Gastrocnemius medialis (tissue), 4 donors: ENCODE measurements at regions not wholly inside any gene's neighbourhood (a gene's known extent, or its start where the extent isn't known, plus 50 kb on each side); places are given as distances from the start of the nearest gene placed in this dataset.

Experiments used
- ATAC-seq, 2 donors: fragments of 150-250 bp; one replicate each; pipeline ENCODE4 v1.9.1; 2016
- DNase-seq, 2 donors: peaks; one replicate each; pipeline ENCODE4 v3.0.0-alpha.2; 2019
- H3K27ac ChIP-seq, 4 donors: fragments of 200-600 bp; sonication (generic); 1 replicate in 1 of 4; 2 replicates in 3 of 4; pipeline ENCODE4 v1.5.1; 2016 to 2018; ENCODE audit warnings: mild to moderate bottlenecking in 2 of 4, moderate library complexity in 1 of 4
- H3K27me3 ChIP-seq, 3 donors: fragments of 200-600 bp; sonication (generic) in 2 of 3; 1 replicate in 1 of 3; 2 replicates in 2 of 3; pipeline versions ENCODE4 v1.5.1 to v1.6.0; 2016 to 2019; ENCODE audit warnings: mild to moderate bottlenecking in 1 of 3, moderate library complexity in 1 of 3
- H3K36me3 ChIP-seq, 2 donors: fragments of 200-600 bp; sonication (generic) in 1 of 2; one replicate each; pipeline ENCODE4 v1.5.1; 2017 to 2018
- H3K4me1 ChIP-seq, 2 donors: fragments of 200-600 bp; sonication (generic) in 1 of 2; one replicate each; pipeline ENCODE4 v1.5.1; 2016 to 2017; ENCODE audit warnings: mild to moderate bottlenecking in 2 of 2
- H3K4me3 ChIP-seq, 4 donors: fragments of 200-600 bp; sonication (generic) in 3 of 4; 1 replicate in 1 of 4; 2 replicates in 3 of 4; pipeline ENCODE4 v1.5.1; 2016 to 2019; ENCODE audit warnings: mild to moderate bottlenecking in 2 of 4
- H3K9me3 ChIP-seq, 3 donors: fragments of 200-600 bp; sonication (generic) in 2 of 3; 1 replicate in 1 of 3; 2 replicates in 2 of 3; pipeline ENCODE4 v1.5.1; 2016 to 2019
- POLR2A ChIP-seq, 2 donors: fragments of 450-650 bp; IDR thresholded peaks; one replicate each; pipeline ENCODE4 v1.6.1; 2017; ENCODE audit warnings: antibody characterized with exemption in 2 of 2, mild to moderate bottlenecking in 2 of 2, moderate library complexity in 2 of 2
- in situ Hi-C, 4 donors: fragments of 200-750 bp; cut with MboI; loops; one replicate each; pipeline versions ENCODE4 v1.15.0 to v1.8.0; 2017; ENCODE audit warnings: low sequenced_read_pairs in 4 of 4
- intact Hi-C: fragments of 100-400 bp; cut with DNase I; formaldehyde crosslinking; loops from one replicate; pipeline ENCODE4 v1.15.1; 2023; ENCODE audit warnings: low total_unique reads
- TF ChIP-seq, protein P1 (sequence below), 5 experiments: fragments of 450-650 bp in 3 of 5; fragments of 200-600 bp in 2 of 5; sonication (generic) in 2 of 5; IDR thresholded peaks in 4 of 5; conservative IDR thresholded peaks in 1 of 5; 1 replicate in 4 of 5; 2 replicates in 1 of 5; pipeline ENCODE4 v1.5.1; 2016 to 2019; ENCODE audit warnings: antibody characterized with exemption in 5 of 5, mild to moderate bottlenecking in 3 of 5, moderate library complexity in 3 of 5

DNA sequence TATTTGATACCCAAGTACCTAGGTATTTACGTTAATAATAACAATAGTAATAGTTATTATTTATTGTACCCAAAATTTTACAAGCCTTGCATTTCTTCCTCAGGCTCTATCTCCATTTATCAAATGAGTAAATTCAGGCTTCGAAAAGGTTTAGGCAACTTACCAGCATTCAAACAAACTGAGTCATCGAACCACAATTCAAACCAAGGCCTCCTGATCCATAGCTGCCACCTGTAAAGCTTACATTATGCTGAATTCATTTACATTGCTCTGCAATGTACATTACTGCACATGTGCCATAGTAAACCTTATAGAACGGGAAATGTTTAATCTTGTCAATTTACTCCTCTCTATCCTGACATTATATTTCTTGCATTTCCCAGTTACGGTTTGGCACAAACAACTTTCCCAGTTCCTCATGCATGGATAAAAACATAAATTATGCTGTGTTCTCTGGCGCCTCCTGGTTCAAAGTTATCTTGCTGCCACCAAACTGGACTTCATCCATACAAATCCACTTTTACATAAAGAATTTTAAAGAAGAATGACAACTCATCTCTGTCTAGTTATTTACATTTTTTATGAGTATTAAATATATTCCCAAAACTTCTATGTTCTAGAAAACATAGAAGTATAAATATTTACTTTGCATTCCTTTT is 360.6 kb upstream of the SOX9 start:
- in situ Hi-C loops: no loop called here
- TF ChIP-seq POLR2A (IDR thresholded peaks at IDR 0.05): no peak
- TF ChIP-seq, protein P1, sequence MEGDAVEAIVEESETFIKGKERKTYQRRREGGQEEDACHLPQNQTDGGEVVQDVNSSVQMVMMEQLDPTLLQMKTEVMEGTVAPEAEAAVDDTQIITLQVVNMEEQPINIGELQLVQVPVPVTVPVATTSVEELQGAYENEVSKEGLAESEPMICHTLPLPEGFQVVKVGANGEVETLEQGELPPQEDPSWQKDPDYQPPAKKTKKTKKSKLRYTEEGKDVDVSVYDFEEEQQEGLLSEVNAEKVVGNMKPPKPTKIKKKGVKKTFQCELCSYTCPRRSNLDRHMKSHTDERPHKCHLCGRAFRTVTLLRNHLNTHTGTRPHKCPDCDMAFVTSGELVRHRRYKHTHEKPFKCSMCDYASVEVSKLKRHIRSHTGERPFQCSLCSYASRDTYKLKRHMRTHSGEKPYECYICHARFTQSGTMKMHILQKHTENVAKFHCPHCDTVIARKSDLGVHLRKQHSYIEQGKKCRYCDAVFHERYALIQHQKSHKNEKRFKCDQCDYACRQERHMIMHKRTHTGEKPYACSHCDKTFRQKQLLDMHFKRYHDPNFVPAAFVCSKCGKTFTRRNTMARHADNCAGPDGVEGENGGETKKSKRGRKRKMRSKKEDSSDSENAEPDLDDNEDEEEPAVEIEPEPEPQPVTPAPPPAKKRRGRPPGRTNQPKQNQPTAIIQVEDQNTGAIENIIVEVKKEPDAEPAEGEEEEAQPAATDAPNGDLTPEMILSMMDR (IDR thresholded peaks at IDR 0.05 in 4 of 5, conservative IDR thresholded peaks at IDR 0.05 in 1 of 5): no peak
- Histone ChIP-seq H3K4me3 (no peak overlapping the region), H3K36me3 (no peaks in the 10 kb centered on the region), H3K4me1 (no peaks in the 10 kb centered on the region), H3K27me3 (no peaks in the 10 kb centered on the region), H3K27ac (no peak overlapping the region), H3K9me3 (no peaks in the 10 kb centered on the region)
- no peak for DNase-seq
- no peak for ATAC-seq
- intact Hi-C loops: no loop called here

DNA sequence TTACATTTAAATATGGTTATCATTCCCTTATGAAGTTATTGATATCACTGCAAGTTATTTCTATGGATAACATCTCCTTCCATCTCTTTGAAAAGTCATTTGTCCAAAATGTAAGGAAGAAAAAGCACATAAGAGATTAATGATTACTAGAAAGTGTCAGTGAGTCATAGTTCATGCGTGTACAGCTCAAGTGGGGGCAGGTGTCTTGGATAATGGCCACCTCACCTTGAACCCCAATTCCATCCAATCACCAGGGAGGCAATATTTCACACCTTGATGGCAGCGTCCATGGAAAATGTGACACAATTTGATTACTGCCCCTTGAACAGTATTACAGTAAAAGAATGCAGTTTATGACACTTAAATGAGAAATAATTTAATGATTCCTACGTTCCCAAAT is 358.3 kb upstream of the SOX9 start:
- Histone ChIP-seq H3K4me1 (no peaks in the 10 kb centered on the region), H3K9me3 (no peaks in the 10 kb centered on the region), H3K4me3 (no peak overlapping the region), H3K27ac (no peak overlapping the region), H3K36me3 (no peaks in the 10 kb centered on the region), H3K27me3 (no peaks in the 10 kb centered on the region)
- in situ Hi-C loops (no loop called here), intact Hi-C loops (no loop called here)
- TF ChIP-seq, protein P1 (IDR thresholded peaks at IDR 0.05 in 4 of 5, conservative IDR thresholded peaks at IDR 0.05 in 1 of 5): no peak
- TF ChIP-seq POLR2A (IDR thresholded peaks at IDR 0.05): no peak
- DNase-seq: no peak
- no peak for ATAC-seq

DNA sequence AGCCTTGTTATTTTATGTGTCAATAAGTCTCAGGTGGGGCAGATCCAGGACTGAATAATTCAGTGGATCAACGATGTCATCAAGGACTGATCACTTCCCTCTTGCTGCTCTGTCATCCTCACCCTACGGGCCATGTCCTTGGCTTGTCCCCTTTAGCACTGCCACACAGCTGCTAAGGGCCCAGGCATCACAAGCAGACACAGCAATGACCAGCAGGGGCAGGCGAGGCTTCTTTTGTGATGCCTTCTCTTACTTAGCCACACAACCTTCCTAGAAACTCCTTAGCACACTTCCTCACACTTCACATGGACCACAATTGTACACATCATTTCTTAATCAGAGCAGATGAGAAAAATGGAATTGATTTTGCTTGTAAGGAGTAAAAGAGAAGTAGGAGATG is 356.3 kb upstream of the SOX9 start:
- no peak overlapping the region for H3K4me3 ChIP-seq
- TF ChIP-seq, protein P1 (IDR thresholded peaks at IDR 0.05 in 4 of 5, conservative IDR thresholded peaks at IDR 0.05 in 1 of 5): peak in 1 of 5 experiments; percentile 20
- no peak for TF ChIP-seq POLR2A (IDR thresholded peaks at IDR 0.05)
- H3K4me1 ChIP-seq: no peaks in the 10 kb centered on the region
- H3K9me3 ChIP-seq: no peaks in the 10 kb centered on the region
- no peaks in the 10 kb centered on the region for H3K36me3 ChIP-seq
- ATAC-seq (no peak), DNase-seq (no peak)
- no peak overlapping the region for H3K27ac ChIP-seq
- intact Hi-C loops (no loop called here), in situ Hi-C loops (no loop called here)
- no peaks in the 10 kb centered on the region for H3K27me3 ChIP-seq

DNA sequence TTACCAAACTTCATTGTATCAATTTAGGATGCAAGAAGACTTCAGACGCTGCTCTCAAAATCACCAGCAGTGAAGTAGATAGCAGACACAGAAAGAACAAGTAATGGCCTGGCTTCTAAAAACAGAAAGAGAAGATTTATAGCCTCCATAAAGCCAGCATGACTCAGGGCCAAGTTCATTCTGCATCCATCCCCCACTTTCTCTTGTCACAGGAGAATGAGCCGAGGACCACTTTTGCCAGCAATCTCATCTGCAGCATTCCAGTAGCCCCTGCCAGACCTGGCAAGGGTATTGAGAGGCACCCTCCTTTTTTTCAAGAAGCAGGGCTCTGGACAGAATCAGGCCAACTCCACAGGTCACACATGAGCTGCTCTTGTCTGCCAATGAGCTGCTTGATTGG is 355.4 kb upstream of the SOX9 start:
- ATAC-seq: no peak
- no peaks in the 10 kb centered on the region for H3K27me3 ChIP-seq
- in situ Hi-C loops: no loop called here
- no peak for TF ChIP-seq POLR2A (IDR thresholded peaks at IDR 0.05)
- TF ChIP-seq, protein P1 (IDR thresholded peaks at IDR 0.05 in 4 of 5, conservative IDR thresholded peaks at IDR 0.05 in 1 of 5): no peak
- no peak overlapping the region for H3K4me3 ChIP-seq
- no peaks in the 10 kb centered on the region for H3K4me1 ChIP-seq
- H3K36me3 ChIP-seq: no peaks in the 10 kb centered on the region
- no peak overlapping the region for H3K27ac ChIP-seq
- H3K9me3 ChIP-seq: no peaks in the 10 kb centered on the region
- intact Hi-C loops: no loop called here
- DNase-seq: no peak

DNA sequence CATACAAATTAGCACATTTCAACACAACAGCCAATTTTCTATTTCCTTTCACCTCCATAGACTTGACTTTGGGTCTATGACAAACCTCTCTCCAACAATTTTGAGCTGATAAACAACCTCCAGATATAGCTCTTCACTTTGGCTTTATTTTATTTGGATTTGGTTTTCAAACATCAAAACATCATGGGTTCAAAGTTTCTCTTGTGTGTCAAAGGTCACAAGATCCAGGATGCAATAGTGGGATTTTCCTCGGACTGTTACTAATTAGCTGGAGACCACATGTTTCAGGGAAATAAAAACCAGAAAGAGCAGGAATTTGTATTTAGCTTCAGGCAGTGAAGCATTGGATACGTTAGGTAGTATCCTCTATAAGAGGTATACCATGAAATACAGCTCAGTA is 351.0 kb upstream of the SOX9 start:
- intact Hi-C loops: no loop called here
- in situ Hi-C loops: no loop called here
- no peak for DNase-seq
- Histone ChIP-seq H3K27ac (no peak overlapping the region), H3K4me1 (no peaks in the 10 kb centered on the region), H3K36me3 (no peaks in the 10 kb centered on the region), H3K27me3 (no peaks in the 10 kb centered on the region), H3K9me3 (no peaks in the 10 kb centered on the region), H3K4me3 (no peak overlapping the region)
- TF ChIP-seq, protein P1 (IDR thresholded peaks at IDR 0.05 in 4 of 5, conservative IDR thresholded peaks at IDR 0.05 in 1 of 5): no peak
- TF ChIP-seq POLR2A (IDR thresholded peaks at IDR 0.05): no peak
- ATAC-seq: no peak
